ENCODE measurements at regions not wholly inside any gene's neighbourhood (a gene's known extent, or its start where the extent isn't known, plus 50 kb on each side); places are given as distances from the start of the nearest gene placed in this dataset.
"Not testable (repeated sequence)": the region's sequence is repeated elsewhere in the genome, so short reads cannot be mapped to it uniquely, and the experiment has no call there.

- no peak for DNase-seq (ENCODE audit: low spot score)
These were observed 80.6 kb downstream of the MFSD1 start for GRCh38 chr3:158882445-158882844.

DNA sequence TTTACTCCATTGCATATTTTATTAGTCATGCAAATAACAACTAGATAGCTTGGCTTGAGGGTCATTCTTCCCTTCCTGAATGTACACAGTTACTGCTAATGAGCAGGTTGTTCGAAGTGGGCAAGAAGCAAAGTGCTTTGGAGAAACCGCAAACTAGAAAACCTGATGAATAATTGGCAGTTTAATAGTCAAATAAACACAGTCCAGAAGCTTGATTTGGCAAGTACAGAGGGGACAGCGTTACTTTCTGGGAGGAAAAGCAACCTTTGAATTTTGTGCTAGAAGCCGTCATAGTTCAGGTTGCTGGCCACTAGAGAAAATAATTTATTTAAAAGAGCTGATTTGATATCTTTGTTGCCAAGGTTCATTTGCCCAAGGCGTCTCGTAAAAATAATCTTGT is 94.9 kb downstream of the MFSD1 start:
- no peak for DNase-seq (ENCODE audit: low spot score)

GRCh38 chr3:158906749-158907148 is 104.9 kb downstream of the MFSD1 start:
- no peak for DNase-seq (ENCODE audit: low spot score)

- DNase-seq (ENCODE audit: low spot score), result no peak
These were observed 106.4 kb downstream of the MFSD1 start for GRCh38 chr3:158908187-158908734.

DNA sequence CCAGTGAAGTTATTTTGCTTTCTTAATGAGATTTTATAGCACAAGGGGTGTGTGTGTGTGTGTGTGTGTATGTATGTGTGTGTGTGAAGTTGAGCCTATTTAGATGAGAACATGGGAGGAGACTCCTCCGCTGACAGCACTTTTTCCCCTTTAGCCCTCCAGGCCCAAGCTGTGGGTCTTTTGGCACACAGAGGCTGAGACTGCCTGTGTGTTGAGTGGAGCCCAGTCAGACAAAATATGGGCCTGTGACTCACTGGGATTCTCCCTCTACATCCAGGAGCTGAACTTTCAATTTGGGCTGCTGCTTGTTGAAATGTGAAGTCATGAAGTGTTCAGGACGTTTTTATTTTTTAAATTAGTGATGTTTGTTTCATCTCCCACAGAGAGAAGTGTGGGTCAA is 108.0 kb downstream of the MFSD1 start:
- no peak for DNase-seq (ENCODE audit: low spot score)

GRCh38 chr3:158911586-158911985 is 109.7 kb downstream of the MFSD1 start:
- DNase-seq (ENCODE audit: low spot score), result peak; percentile 7

GRCh38 chr3:158912188-158912587 is 110.3 kb downstream of the MFSD1 start:
- DNase-seq (ENCODE audit: low spot score), result no peak

DNA sequence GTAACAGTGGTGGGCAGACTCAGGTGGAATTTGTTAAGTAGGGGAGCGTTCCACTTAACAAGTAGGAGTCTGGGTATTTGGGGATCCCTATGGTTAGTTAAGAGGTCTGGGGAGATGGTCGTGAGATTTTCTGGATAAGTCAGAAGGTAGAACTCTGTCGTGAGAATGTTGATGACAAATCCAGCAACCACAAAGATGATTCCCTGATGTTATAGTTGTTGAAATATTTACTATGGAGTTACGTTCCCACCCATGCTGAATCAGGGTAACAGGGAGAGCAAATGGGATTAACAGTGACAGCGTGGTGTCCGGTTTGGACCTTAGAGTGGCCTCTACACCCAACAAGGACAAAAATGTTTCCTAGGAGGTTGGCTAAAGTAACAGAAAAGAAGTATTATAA is 110.8 kb downstream of the MFSD1 start:
- no peak for DNase-seq (ENCODE audit: low spot score)

- no peak for DNase-seq (ENCODE audit: low spot score)
These were observed 114.3 kb downstream of the MFSD1 start for GRCh38 chr3:158916111-158916510.

DNA sequence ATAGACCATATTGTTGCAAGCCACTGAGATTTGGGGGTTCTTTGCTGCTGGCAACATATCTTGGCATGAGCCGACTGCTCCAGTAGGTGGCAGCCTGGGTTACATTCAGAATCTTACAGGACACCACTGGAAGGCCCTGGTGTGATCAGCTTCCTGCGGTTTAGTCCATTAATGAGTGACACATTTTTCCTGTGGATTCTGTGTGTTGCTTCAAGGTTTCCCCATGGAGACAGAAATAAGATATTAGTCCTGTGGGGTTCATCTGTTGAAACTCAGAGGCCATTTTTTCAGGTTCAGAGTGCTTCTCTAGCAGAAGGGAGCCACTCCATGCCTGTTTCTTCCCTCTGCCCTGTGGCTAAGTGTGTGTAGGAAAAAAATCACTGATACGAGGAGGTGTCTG is 116.2 kb downstream of the MFSD1 start:
- DNase-seq (ENCODE audit: low spot score), result peak; percentile 95

GRCh38 chr3:158918451-158918850 is 116.6 kb downstream of the MFSD1 start:
- DNase-seq (ENCODE audit: low spot score), result peak; percentile 49

DNA sequence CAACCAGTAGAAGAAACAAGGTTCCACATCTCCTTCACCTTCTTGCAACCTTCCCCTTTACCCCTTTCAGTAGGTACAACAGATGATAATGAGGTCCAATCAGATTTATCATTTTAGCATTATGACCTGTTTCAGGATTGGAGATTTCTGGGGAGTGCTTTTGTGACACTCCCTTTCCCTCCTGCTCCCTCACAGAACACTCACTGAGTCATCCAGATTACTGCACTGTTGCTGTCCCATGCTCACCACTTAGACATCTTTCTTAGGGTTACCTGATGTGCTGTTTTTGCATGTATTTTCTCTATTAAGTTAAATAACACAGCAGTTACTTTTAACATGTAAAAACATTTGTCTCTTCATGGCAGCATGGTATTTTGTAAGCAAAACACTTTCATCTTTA is 118.5 kb downstream of the MFSD1 start:
- peak; percentile 52 for DNase-seq (ENCODE audit: low spot score)

- DNase-seq (ENCODE audit: low spot score), result no peak
These were observed 123.2 kb downstream of the MFSD1 start for GRCh38 chr3:158925021-158925420.

DNA sequence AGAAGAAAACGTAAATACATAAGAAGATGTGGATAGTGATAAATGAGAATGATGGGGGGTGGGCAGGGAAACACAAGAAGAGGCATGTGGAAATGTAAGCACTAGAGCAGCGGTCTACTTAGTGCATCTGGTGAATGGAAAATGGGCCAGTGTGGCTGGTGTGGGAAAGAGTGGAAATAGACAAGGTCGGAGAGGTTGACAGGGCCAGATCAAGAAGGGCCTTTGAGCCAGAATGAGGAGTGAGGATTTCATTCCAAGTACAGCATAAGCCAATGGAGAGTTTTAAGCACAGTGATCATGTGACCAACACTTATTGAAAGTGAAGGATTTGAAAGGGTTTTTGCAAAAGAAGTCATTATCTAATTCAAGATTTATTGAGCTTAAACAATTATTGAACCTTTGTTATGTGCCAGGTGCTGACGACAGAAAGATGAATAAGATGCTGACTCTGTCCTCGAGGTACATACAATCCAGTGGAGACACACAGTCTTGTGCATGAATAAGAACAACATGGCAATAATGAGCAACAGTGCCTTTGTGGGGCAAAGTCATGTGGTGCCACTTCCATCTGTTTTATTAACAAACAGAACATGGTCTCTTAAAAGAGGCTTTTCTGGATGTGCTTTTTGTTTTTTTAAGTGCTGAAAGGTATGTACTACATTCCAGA is 124.1 kb downstream of the MFSD1 start:
- no peak for DNase-seq (ENCODE audit: low spot score)

- peak; percentile 92 for DNase-seq (ENCODE audit: low spot score)
These were observed 134.0 kb downstream of the MFSD1 start for GRCh38 chr3:158935846-158936245.

DNA sequence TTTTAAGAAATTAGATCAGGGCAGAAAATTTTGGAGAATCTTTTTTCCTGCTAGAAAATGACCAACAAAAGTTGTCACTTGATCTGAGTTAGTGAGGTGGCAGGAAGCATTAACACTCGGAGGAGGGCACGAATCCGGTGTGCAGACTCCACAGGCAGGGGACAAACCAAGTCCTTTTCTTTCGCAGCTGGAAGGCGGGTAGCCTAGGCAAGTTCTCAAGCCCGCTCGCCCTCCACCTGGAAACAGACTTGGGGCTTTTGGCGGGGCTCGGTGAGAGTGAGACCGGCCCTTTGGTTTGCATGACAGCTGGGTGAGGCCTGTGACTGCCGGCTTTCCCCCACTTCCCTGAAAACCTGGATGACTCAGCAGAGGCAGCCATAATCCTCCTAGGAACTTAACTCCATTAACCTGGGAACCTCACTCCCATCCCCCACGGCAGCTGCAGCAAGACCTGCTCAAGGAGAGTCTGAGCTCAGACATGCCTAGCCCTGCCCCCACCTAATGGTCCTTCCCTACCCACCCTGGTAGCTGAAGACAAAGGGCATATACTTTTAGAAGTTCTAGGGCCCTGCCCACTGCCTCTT is 134.8 kb downstream of the MFSD1 start:
- DNase-seq (ENCODE audit: low spot score), result peak; percentile 83

GRCh38 chr3:158950178-158950901 is 148.5 kb downstream of the MFSD1 start:
- no peak for DNase-seq (ENCODE audit: low spot score)

DNA sequence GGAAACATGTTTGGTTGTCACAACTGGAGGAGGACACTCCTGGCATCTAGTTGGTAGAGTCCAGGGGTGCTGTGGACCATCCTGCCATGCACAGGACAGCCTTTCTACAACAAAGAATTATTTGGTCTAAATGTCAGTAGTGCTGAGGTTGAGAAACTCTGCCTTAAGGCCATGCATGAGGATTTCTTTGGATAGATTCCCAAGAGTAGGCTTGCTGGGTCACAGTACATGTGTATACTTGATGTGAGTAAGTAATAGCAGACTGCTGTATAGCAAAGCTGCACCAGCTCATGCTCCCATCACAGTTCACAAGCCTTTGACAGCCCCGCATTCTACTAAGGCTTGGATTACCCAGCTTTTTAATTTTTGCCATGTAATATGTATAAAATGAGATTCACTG is 151.3 kb downstream of the MFSD1 start:
- no peak for DNase-seq (ENCODE audit: low spot score)

GRCh38 chr3:158954420-158954819 is 152.6 kb downstream of the MFSD1 start:
- DNase-seq (ENCODE audit: low spot score), result no peak

- not testable (repeated sequence) for DNase-seq (ENCODE audit: low spot score)
These were observed 155.9 kb downstream of the MFSD1 start for GRCh38 chr3:158957777-158958176.

- DNase-seq (ENCODE audit: low spot score), result no peak
These were observed 157.0 kb downstream of the MFSD1 start for GRCh38 chr3:158958873-158959272.

- DNase-seq (ENCODE audit: low spot score), result no peak
These were observed 159.6 kb downstream of the MFSD1 start for GRCh38 chr3:158961471-158961870.

DNA sequence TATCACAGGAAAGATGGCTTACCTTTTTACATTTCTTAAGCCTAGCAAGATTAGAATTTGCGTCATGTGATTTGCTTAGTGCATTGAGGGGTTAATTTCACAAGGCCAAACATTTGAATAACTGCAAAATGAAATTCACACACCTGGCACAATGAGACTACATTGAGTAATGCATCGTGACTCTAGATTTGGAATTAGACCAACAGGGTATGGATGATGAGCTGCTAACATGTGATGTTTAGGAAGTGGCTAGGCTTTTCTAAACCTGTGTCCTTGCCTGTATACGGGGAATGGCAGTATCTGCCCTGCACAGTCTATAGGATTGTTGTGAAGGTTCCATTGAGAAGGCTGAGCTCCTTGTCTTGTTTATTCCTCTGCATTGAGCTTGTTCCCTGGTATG is 160.1 kb downstream of the MFSD1 start:
- DNase-seq (ENCODE audit: low spot score), result no peak
